ENCODE measurements at regions not wholly inside any gene's neighbourhood (a gene's known extent, or its start where the extent isn't known, plus 50 kb on each side); places are given as distances from the start of the nearest gene placed in this dataset.

- no peak for DNase-seq (ENCODE audit: low spot score)
Observed at GRCh38 chr17:72258711-72259110, 137.9 kb downstream of the SOX9 start.

- DNase-seq (ENCODE audit: low spot score), result no peak
Observed at GRCh38 chr17:72259922-72260321, 139.1 kb downstream of the SOX9 start.

- no peak for DNase-seq (ENCODE audit: low spot score)
Observed at GRCh38 chr17:72262766-72263165, 141.9 kb downstream of the SOX9 start.

- no peak for DNase-seq (ENCODE audit: low spot score)
Observed at GRCh38 chr17:72264682-72265405, 144.0 kb downstream of the SOX9 start.

GRCh38 chr17:72266112-72266775 lies 145.4 kb downstream of the SOX9 start:
- DNase-seq (ENCODE audit: low spot score), result no peak

DNA sequence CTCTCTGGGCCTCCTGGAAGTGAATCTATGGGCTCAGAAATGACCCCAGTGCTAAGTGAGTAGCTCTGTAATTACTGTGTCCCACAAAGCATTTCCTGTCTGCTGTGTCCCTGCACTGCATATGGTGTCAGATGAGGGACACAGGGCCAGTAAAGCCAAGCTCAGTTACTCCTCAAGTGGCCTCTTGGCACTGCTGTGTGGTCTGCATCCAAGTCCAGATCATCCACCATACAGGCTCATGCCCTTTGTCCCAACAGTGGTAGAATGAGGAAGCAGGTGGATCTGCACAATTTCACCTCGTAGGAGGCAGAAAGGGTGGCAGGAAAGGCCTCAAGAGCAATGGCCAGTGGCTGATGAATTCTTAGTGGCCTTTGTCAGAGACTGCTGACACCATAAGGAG lies 146.8 kb downstream of the SOX9 start:
- no peak for DNase-seq (ENCODE audit: low spot score)

- DNase-seq (ENCODE audit: low spot score), result no peak
Observed at GRCh38 chr17:72268431-72268830, 147.6 kb downstream of the SOX9 start.

DNA sequence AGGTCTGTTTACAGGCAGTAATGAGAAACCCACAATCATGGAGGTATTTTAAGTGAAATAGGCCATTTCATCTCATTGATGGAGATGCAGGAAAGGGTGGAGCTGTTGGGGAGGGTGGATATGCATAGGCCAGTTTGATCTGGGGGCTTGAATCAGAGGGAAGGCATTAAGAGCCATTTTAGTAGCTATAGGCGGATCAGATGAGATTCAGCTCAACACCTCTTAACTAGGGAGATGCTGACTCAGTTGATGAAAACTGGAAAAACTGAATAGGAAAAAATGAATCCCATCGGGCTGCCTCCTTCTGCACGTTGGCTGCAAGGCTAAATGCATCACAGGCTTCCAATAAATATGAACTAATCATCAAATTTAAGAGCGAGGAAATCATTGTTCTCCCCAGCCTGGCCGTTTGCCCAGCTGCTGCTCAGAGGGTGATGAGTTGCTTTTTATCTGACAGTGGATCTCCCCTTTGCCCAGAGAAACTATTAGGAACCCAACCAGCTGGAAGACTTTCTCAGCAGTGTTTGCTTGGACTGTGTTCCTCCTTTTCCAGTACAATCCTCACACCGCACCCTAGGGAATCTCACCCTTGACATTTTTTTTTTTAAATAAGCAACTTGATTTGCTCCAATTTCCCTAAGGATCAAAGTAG lies 149.6 kb downstream of the SOX9 start:
- no peak for DNase-seq (ENCODE audit: low spot score)

GRCh38 chr17:72271603-72272002 lies 150.8 kb downstream of the SOX9 start:
- no peak for DNase-seq (ENCODE audit: low spot score)

- DNase-seq (ENCODE audit: low spot score), result no peak
Observed at GRCh38 chr17:72273289-72274056, 152.7 kb downstream of the SOX9 start.

- DNase-seq (ENCODE audit: low spot score), result no peak
Observed at GRCh38 chr17:72274614-72275013, 153.8 kb downstream of the SOX9 start.

DNA sequence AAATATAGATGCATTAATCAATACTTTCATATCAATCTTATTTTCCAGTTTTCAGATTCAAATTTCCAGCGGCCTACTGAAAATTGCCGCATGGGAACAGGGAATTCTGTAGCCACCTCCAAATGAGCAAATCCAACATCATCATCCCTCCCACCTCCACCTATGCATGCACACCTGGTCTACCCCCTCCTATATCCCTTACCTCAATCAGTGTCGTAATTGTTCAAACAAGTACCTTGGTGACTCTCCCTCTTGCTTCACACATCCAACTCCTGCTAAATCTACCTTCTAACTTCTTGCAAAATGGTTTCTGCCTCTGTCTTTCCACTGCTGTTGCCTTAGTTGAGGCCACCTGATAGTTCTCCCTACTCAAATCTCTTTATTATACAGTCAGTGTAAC lies 160.1 kb downstream of the SOX9 start:
- no peak for DNase-seq (ENCODE audit: low spot score)

DNA sequence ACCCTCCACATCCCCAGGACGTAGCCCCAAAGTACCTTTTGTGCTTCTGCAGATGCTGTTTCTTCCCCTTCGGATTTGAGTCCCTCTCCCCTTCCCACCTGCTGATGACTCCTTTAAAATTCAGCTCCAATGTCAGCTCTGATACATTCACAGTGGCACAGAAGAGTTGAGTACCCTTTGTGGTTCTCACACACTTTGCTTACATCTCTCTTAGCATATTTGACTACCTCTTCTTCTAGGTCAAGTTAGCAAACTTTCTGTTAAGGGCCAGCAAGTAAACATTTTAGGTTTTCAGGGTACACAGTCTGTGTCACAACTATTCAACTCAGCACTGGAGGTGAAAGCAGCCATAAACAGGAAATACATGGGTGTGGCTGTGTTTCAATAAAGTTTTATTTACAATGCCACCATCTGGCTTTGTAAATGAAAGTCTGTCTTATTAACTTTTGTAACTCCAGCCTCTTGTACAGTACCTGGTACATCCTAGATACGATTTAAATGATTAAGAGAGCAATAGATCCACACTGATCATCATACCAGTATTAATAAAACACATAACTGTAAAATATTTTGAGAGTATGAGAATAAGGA lies 161.7 kb downstream of the SOX9 start:
- DNase-seq (ENCODE audit: low spot score), result no peak

DNA sequence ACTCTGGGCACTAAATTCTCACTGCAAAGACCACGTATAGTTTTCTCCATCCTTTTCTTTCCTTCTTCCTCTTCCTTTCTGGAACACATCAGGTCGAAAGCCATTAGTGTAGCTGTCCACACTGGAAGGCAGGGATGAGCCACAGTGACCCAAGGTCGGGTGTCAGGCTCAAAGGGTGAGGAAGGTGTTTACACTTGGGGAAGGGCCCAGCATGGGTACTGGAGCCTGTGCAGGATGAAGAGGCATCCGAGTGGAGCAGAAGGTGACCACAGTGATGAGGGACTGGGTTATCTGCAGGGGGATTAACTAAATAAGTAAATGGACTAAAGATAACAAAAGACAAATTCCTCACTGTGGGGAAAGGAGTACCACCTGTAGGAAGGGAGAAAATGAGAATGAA lies 164.0 kb downstream of the SOX9 start:
- DNase-seq (ENCODE audit: low spot score), result no peak

- no peak for DNase-seq (ENCODE audit: low spot score)
Observed at GRCh38 chr17:72287586-72287985, 166.8 kb downstream of the SOX9 start.

- no peak for DNase-seq (ENCODE audit: low spot score)
Observed at GRCh38 chr17:72294487-72294893, 173.7 kb downstream of the SOX9 start.

DNA sequence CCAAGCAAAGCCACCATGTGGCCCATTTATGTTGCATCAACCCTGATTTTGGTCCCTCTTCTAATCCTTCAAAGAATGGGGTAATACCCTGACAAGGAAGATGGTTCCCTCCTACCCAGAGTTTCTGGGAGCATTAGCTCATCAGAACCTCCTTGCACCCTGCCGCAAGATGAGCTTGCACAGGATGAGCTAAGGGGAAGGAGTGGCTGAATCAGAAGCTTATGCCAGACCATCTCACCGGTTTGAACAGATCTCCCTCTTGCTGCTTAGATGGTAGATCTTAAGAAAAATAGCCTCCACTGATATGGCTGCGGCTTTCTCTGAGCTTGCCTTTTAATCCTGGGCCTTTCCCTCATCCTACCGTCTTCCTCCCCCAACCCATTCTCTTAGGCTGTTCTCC lies 175.1 kb downstream of the SOX9 start:
- no peak for DNase-seq (ENCODE audit: low spot score)

DNA sequence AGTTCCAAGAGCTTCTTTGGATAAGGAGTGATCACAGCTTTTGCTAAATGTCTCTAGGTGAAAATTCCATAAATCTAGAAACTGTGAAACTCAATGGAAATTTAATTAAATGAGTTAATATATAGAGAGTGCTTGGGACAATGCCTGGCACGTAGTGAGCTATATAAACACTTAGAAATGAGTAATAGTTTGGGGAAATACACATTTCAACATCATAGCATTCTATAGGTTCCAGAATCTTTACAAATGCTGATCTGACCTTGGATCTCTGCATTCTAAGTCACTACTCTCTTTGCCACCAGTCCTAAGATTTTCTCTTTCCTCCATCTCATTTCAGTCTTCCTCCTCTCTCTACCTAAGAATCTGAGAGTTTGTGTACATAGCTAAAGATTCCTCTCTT lies 175.6 kb downstream of the SOX9 start:
- DNase-seq (ENCODE audit: low spot score), result no peak

DNA sequence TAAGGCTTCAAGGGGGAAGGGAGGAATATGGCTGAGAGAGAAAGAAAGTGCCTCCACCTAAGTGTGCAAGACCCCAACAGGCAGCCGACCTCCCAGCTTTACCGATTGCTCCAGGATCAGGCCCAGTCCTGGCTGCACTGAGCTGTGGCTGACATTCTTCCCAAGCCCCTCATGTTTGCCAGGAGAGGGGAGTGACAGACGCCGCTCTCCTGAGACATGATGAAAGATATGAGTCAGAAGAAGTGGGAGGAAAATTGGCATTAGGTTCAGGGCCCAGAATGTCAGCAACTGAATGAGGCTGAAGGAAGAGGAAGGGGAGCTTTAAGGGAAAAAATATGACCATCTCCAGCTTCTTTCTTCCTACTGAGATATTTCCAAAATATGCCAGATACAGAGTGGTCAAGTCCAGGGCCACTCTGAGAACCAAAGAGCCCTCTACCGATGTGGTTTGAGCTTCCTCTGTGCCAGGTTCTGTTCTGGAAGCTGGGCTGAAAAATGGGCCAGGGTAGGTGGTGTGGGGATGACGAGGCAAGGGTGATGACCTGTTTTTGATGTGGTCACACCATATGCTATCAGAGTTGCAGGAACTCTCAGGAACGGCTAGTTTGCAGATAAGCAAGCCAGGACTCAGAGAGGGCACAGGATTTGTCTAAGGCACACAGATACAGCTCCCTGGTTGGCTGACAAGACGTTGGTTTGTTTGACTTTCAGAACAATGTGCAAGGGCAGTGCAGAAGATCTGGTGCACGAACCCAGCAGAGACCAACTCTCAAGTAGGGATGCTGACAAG lies 176.7 kb downstream of the SOX9 start:
- no peak for DNase-seq (ENCODE audit: low spot score)

DNA sequence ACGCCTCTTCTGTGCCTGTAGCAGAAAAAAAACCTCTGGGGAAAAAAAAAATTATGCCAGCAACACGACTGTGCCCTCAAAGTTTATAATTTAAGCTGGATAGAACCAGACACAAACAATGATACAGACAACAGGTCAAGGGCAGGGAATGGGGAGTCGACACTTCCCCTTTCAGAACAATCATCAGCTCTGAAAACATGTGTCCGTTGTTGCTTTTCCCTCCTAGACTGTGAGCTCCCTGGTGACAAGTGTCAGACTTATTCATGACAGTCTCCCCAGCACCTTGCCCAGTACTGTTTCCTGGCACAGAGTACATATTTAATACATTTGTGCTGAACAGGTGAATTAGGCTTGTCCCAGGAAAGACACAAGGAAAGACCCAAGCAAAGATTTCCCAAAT lies 178.3 kb downstream of the SOX9 start:
- no peak for DNase-seq (ENCODE audit: low spot score)

DNA sequence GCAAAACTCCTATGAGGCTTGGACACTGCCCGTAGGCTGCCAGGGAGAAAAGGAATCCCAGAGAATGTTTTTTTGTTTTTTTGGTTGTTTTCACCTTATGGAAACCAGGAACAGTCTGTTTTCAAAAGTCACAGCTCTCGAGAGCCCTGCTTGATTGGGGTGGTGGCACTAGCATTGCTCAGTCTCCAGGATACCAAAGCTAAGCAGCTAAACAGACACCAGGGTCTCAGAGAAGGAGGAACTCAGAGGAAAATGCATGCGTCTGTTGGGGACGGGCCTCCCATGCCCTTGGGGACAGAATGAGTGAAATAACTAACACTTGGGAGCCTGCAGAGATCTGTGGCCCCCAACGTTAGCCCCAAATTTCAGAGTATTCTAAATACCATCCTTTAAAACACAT lies 178.8 kb downstream of the SOX9 start:
- no peak for DNase-seq (ENCODE audit: low spot score)

Measured in HuH-7.5 (cell line).